HepG2 (cell line): ENCODE measurements at regions not wholly inside any gene's neighbourhood (a gene's known extent, or its start where the extent isn't known, plus 50 kb on each side); places are given as distances from the start of the nearest gene placed in this dataset.

Experiments used
- ATAC-seq: fragments of 200-7000 bp; cut with Tn5 transposase; 3 replicates; pipeline ENCODE4 v1.9.1; 2020; ENCODE audit warnings: mild to moderate bottlenecking, moderate library complexity
- BruUV-seq: library from RNA; stranded (reverse); fragments of 400-500 nt; replicated peaks from 2 replicates; lab custom pipeline; 2021; lab: Mats Ljungman, UMichigan
- CTCF ChIA-PET: fragments of 300-600 bp; formaldehyde crosslinking; extraction: SDS; loops from one replicate; lab custom pipeline; 2021; ENCODE audit warnings: low total read pairs, inconsistent platforms, low intra/inter-chr PET ratio; lab: Yijun Ruan, JAX
- POLR2A ChIA-PET: fragments of 350-600 bp; sonication (Branson Sonifier 250); formaldehyde crosslinking; loops from one replicate; lab custom pipeline; 2020; ENCODE audit warnings: antibody characterized with exemption, inconsistent platforms; lab: Yijun Ruan, JAX
- DNase-seq: peaks from one replicate; pipeline ENCODE4 v3.0.0-alpha.2; 2015; ENCODE audit warnings: low spot score
- FAIRE-seq: peaks from 3 replicates; lab custom pipeline; 2011; peaks lifted over from hg19 to GRCh38; lab: Jason Lieb, UNC
- H2AFZ ChIP-seq: one replicate; pipeline ENCODE4 v1.6.1; 2011; ENCODE audit warnings: low read length, inconsistent platforms
- H3K27ac ChIP-seq: fragments of 300-600 bp; 3 replicates; pipeline ENCODE4 v1.8.0; 2011; ENCODE audit warnings: mixed run types, mild to moderate bottlenecking, mixed read lengths, low read length, inconsistent platforms; ENCODE audit not compliant: insufficient read depth; ENCODE audit errors: extremely low read length
- H3K27me3 ChIP-seq, 2 experiments: fragments of 200-600 bp in 1 of 2; 2 replicates in 1 of 2; 3 replicates in 1 of 2; pipeline versions ENCODE4 v1.6.0 to v1.8.0; 2011; ENCODE audit warnings: low read length in 2 of 2, mild to moderate bottlenecking in 2 of 2, moderate library complexity in 2 of 2, inconsistent platforms in 1 of 2; ENCODE audit not compliant: insufficient read depth in 2 of 2, control insufficient read depth in 1 of 2
- H3K36me3 ChIP-seq, 2 experiments: fragments of 200-600 bp in 1 of 2; replicated peaks in 1 of 2; 2 replicates in 1 of 2; 3 replicates in 1 of 2; pipeline versions ENCODE4 v1.5.1 to v1.8.0; 2011; ENCODE audit warnings: low read length in 2 of 2, inconsistent platforms in 1 of 2; ENCODE audit not compliant: insufficient read depth in 2 of 2, control insufficient read depth in 1 of 2
- H3K4me1 ChIP-seq: 2 replicates; pipeline ENCODE4 v1.5.1; 2012; ENCODE audit warnings: low read length, inconsistent platforms; ENCODE audit not compliant: insufficient read depth
- H3K4me2 ChIP-seq: 2 replicates; pipeline ENCODE4 v1.6.0; 2011; ENCODE audit warnings: low read depth, low read length, inconsistent platforms
- H3K4me3 ChIP-seq, 3 experiments: fragments of 200-600 bp in 1 of 3; sonication (generic), shearing (Covaris generic) in 1 of 3; replicated peaks in 1 of 3; 2 replicates each; pipeline ENCODE4 v1.5.1; 2011 to 2016; ENCODE audit warnings: low read length in 3 of 3, inconsistent platforms in 2 of 3, low read depth in 2 of 3, mild to moderate bottlenecking in 2 of 3, control low read depth in 1 of 3, mixed read lengths in 1 of 3; ENCODE audit not compliant: insufficient read depth in 1 of 3
- H3K79me2 ChIP-seq: one replicate; pipeline ENCODE4 v1.6.1; 2011; ENCODE audit warnings: low read length, inconsistent platforms; ENCODE audit not compliant: insufficient read depth
- H3K9ac ChIP-seq: 2 replicates; pipeline ENCODE4 v1.6.0; 2011; ENCODE audit warnings: mild to moderate bottlenecking, low read depth, low read length, inconsistent platforms; ENCODE audit not compliant: insufficient read depth
- H3K9me3 ChIP-seq: 2 replicates; pipeline ENCODE4 v1.5.1; 2012; ENCODE audit warnings: mild to moderate bottlenecking, low read length
- H4K20me1 ChIP-seq: 2 replicates; pipeline ENCODE4 v1.6.0; 2011; ENCODE audit warnings: inconsistent platforms, mild to moderate bottlenecking, low read length, moderate library complexity; ENCODE audit not compliant: insufficient read depth
- EP300 ChIP-seq, 3 experiments: sonication (generic) in 1 of 3; formaldehyde crosslinking in 1 of 3; IDR thresholded peaks; 2 replicates each; pipeline versions ENCODE4 v1.5.1 to v1.6.1; 2011 to 2020; ENCODE audit warnings: low read depth in 2 of 3, low read length in 2 of 3, borderline replicate concordance in 1 of 3, improper control_type of control experiment in 1 of 3, mild to moderate bottlenecking in 1 of 3, missing genetic modification reagents in 1 of 3, moderate library complexity in 1 of 3
- FOXK1 ChIP-seq: sonication (generic); formaldehyde crosslinking; IDR thresholded peaks from 2 replicates; pipeline ENCODE4 v1.4.0; 2020; ENCODE audit warnings: low read depth, missing genetic modification reagents, borderline replicate concordance
- NCOA2 ChIP-seq: sonication (generic); formaldehyde crosslinking; IDR thresholded peaks from 2 replicates; pipeline ENCODE4 v1.8.0; 2022; ENCODE audit warnings: inconsistent platforms
- SRSF4 ChIP-seq: fragments of 200-400 bp; formaldehyde crosslinking; IDR thresholded peaks from one replicate; pipeline ENCODE4 v1.6.1; 2018; ENCODE audit warnings: mild to moderate bottlenecking, low read depth, low read length, moderate library complexity; ENCODE audit not compliant: poor library complexity, severe bottlenecking
- TAF15 ChIP-seq: fragments of 200-400 bp; formaldehyde crosslinking; IDR thresholded peaks from one replicate; pipeline ENCODE4 v1.6.1; 2018; ENCODE audit warnings: mild to moderate bottlenecking, low read depth, low read length; ENCODE audit not compliant: poor library complexity, severe bottlenecking
- ZNF383 ChIP-seq: sonication (generic); formaldehyde crosslinking; IDR thresholded peaks from 2 replicates; pipeline ENCODE4 v1.4.0; 2020; ENCODE audit warnings: missing genetic modification reagents, mild to moderate bottlenecking, borderline replicate concordance
- ZNF44 ChIP-seq: sonication (generic); formaldehyde crosslinking; IDR thresholded peaks from 2 replicates; pipeline ENCODE4 v1.5.1; 2020; ENCODE audit warnings: mild to moderate bottlenecking, missing genetic modification reagents
- ZNF761 ChIP-seq: sonication (generic); formaldehyde crosslinking; conservative IDR thresholded peaks from 2 replicates; pipeline ENCODE4 v1.4.0; 2020; ENCODE audit warnings: mild to moderate bottlenecking, missing genetic modification reagents
- ZNF766 ChIP-seq: sonication (generic); formaldehyde crosslinking; IDR thresholded peaks from 2 replicates; pipeline ENCODE4 v1.5.0; 2020; ENCODE audit warnings: missing genetic modification reagents, borderline replicate concordance
- ZNF782 ChIP-seq: sonication (generic); formaldehyde crosslinking; IDR thresholded peaks from 2 replicates; pipeline ENCODE4 v1.4.0; 2020; ENCODE audit warnings: missing genetic modification reagents, mild to moderate bottlenecking, borderline replicate concordance
- ZNF839 ChIP-seq: sonication (generic); formaldehyde crosslinking; IDR thresholded peaks from 2 replicates; pipeline ENCODE4 v1.4.0; 2020; ENCODE audit warnings: missing genetic modification reagents, mild to moderate bottlenecking, borderline replicate concordance
- ZNF883 ChIP-seq: sonication (generic); formaldehyde crosslinking; IDR thresholded peaks from 2 replicates; pipeline ENCODE4 v1.5.1; 2020; ENCODE audit warnings: mild to moderate bottlenecking, missing genetic modification reagents; ENCODE audit errors: not compliant biosample characterization
- WGBS: methylation state at CpG from one replicate; pipeline ENCODE4 v1.1.6; 2017; ENCODE audit warnings: low lambda C conversion rate; 5-methylcytosine and 5-hydroxymethylcytosine counted together
- in situ Hi-C: cut with HindIII; loops from 2 replicates; pipeline ENCODE4 v1.10.0; 2017; ENCODE audit warnings: low pct_unique_long_range_greater_than_20kb; ENCODE audit not compliant: extremely low pct_ligation_motif_present
- intact Hi-C: fragments of 100-400 bp; cut with micrococcal nuclease; formaldehyde crosslinking; loops from one replicate; pipeline ENCODE4 v1.10.0; 2022; ENCODE audit not compliant: unreplicated experiment
- TF ChIP-seq, protein P1 (sequence below): fragments of 450-650 bp; IDR thresholded peaks from 2 replicates; pipeline ENCODE4 v1.6.1; 2017
- TF ChIP-seq, protein P2 (sequence below): sonication (generic); formaldehyde crosslinking; IDR thresholded peaks from 2 replicates; pipeline ENCODE4 v1.4.0; 2020; ENCODE audit warnings: low read depth, missing genetic modification reagents
- TF ChIP-seq, protein P3 (sequence below): sonication (generic); formaldehyde crosslinking; IDR thresholded peaks from 2 replicates; pipeline ENCODE4 v1.9.0; 2021; ENCODE audit warnings: missing genetic modification reagents, borderline replicate concordance

DNA sequence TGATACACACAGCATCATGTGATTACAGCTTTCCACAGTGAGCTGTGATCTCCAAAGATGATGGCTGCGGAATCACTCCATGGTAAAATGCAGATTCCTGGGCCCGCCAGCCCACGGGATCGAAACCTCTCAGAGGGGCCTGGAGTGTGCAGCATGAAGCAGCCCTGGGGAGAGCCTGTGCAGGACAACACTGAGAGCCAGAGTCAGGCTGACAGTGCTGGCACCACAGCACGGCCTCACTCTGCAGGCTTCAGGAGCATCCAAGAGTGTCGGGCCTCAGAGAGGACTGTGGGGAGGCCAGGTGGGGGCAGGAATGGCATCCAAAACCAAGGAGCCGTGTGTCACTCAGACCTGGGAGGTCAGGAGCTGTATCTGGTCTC lies 533.4 kb downstream of the TCERG1L start:
- no peaks in the 10 kb centered on the region for H3K36me3 ChIP-seq
- BruUV-seq: no TSS peak
- ATAC-seq (no peak), FAIRE-seq (no peak), DNase-seq (no peak)
- H3K9ac ChIP-seq: no peak overlapping the region
- TF ChIP-seq ZNF883 (CRISPR knock-in tag) (no peak), ZNF761 (CRISPR knock-in tag) (no peak), FOXK1 (CRISPR knock-in tag) (no peak), SRSF4 (no peak), ZNF44 (CRISPR knock-in tag) (no peak), ZNF383 (no peak), ZNF839 (CRISPR knock-in tag) (no peak), ZNF782 (no peak), ZNF766 (no peak), NCOA2 (CRISPR knock-in tag) (no peak), EP300 (IDR thresholded peaks at IDR 0.05; ENCODE audit: low read depth in 2 of 2, low read length in 2 of 2) (no peak), EP300 (CRISPR knock-in tag; IDR thresholded peaks at IDR 0.05; ENCODE audit: borderline replicate concordance) (no peak), TAF15 (no peak)
- TF ChIP-seq, protein P1, sequence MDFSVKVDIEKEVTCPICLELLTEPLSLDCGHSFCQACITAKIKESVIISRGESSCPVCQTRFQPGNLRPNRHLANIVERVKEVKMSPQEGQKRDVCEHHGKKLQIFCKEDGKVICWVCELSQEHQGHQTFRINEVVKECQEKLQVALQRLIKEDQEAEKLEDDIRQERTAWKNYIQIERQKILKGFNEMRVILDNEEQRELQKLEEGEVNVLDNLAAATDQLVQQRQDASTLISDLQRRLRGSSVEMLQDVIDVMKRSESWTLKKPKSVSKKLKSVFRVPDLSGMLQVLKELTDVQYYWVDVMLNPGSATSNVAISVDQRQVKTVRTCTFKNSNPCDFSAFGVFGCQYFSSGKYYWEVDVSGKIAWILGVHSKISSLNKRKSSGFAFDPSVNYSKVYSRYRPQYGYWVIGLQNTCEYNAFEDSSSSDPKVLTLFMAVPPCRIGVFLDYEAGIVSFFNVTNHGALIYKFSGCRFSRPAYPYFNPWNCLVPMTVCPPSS: no peak
- TF ChIP-seq, protein P2, sequence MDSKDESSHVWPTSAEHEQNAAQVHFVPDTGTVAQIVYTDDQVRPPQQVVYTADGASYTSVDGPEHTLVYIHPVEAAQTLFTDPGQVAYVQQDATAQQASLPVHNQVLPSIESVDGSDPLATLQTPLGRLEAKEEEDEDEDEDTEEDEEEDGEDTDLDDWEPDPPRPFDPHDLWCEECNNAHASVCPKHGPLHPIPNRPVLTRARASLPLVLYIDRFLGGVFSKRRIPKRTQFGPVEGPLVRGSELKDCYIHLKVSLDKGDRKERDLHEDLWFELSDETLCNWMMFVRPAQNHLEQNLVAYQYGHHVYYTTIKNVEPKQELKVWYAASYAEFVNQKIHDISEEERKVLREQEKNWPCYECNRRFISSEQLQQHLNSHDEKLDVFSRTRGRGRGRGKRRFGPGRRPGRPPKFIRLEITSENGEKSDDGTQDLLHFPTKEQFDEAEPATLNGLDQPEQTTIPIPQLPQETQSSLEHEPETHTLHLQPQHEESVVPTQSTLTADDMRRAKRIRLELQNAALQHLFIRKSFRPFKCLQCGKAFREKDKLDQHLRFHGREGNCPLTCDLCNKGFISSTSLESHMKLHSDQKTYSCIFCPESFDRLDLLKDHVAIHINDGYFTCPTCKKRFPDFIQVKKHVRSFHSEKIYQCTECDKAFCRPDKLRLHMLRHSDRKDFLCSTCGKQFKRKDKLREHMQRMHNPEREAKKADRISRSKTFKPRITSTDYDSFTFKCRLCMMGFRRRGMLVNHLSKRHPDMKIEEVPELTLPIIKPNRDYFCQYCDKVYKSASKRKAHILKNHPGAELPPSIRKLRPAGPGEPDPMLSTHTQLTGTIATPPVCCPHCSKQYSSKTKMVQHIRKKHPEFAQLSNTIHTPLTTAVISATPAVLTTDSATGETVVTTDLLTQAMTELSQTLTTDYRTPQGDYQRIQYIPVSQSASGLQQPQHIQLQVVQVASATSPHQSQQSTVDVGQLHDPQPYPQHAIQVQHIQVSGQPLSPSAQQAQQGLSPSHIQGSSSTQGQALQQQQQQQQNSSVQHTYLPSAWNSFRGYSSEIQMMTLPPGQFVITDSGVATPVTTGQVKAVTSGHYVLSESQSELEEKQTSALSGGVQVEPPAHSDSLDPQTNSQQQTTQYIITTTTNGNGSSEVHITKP (CRISPR knock-in tag): no peak
- TF ChIP-seq, protein P3, sequence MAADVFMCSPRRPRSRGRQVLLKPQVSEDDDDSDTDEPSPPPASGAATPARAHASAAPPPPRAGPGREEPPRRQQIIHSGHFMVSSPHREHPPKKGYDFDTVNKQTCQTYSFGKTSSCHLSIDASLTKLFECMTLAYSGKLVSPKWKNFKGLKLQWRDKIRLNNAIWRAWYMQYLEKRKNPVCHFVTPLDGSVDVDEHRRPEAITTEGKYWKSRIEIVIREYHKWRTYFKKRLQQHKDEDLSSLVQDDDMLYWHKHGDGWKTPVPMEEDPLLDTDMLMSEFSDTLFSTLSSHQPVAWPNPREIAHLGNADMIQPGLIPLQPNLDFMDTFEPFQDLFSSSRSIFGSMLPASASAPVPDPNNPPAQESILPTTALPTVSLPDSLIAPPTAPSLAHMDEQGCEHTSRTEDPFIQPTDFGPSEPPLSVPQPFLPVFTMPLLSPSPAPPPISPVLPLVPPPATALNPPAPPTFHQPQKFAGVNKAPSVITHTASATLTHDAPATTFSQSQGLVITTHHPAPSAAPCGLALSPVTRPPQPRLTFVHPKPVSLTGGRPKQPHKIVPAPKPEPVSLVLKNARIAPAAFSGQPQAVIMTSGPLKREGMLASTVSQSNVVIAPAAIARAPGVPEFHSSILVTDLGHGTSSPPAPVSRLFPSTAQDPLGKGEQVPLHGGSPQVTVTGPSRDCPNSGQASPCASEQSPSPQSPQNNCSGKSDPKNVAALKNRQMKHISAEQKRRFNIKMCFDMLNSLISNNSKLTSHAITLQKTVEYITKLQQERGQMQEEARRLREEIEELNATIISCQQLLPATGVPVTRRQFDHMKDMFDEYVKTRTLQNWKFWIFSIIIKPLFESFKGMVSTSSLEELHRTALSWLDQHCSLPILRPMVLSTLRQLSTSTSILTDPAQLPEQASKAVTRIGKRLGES (CRISPR knock-in tag): no peak
- 0% methylated on average over 1 of the region's 7 CpGs for WGBS
- H3K27ac ChIP-seq: no peak overlapping the region
- ChIA-PET CTCF (no interaction called here), POLR2A (no interaction called here)
- peaks cover 1 to 31% of the 10 kb centered on the region in 2 experiments; a peak in 4 of 5 replicates for H3K27me3 ChIP-seq
- no peaks in the 10 kb centered on the region for H3K4me1 ChIP-seq
- no peaks in the 10 kb centered on the region for H3K79me2 ChIP-seq
- no peaks in the 10 kb centered on the region for H3K9me3 ChIP-seq
- H3K4me2 ChIP-seq: no peak overlapping the region
- H3K4me3 ChIP-seq: no peak overlapping the region
- H4K20me1 ChIP-seq: no peaks in the 10 kb centered on the region
- no peak overlapping the region for H2AFZ ChIP-seq
- intact Hi-C loops: no loop called here
- in situ Hi-C loops: no loop called here
